ENCODE measurements at regions not wholly inside any gene's neighbourhood (a gene's known extent, or its start where the extent isn't known, plus 50 kb on each side); places are given as distances from the start of the nearest gene placed in this dataset.

DNA sequence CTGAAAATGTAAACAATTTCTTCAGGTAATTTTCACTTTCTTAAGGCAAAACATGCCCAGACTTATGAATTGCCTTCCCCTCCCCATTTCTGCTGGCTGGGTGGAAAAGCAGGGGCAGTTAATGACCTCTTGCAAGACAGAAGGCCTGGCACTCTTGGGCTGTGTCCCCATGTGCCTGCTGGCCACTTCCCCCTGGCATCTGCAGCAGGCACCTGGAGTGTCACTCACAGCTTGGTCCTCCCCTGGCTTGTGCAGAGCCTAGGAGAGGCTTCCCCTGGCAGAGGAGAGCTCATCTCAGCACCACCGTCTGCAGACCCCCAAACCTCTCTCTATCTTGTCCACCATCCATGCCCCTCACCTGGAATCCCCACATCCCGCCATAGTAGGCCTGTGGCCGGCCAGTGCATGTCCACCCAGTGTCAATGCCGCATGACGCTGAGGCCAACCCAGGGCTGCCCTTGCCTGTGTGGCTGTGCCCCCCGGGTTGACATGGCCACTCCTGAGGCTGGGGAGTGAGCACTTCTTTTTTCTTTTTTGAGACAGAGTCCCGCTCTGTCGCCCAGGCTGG is 83.5 kb upstream of the SLC22A23 start:
- Histone ChIP-seq H3F3A (ENCODE audit: insufficient read depth, low read length) (no peaks in the 10 kb centered on the region), H3K4me3 (ENCODE audit: low read length) (no peak overlapping the region), H3K79me2 (ENCODE audit: low read length) (no peaks in the 10 kb centered on the region), H4K20me1 (ENCODE audit: insufficient read depth, low read length) (no peaks in the 10 kb centered on the region), H3K9ac (ENCODE audit: low read length) (no peak overlapping the region), H3K9me2 (replicated peaks; ENCODE audit: insufficient read depth, low read length) (no peaks in the 10 kb centered on the region), H3K27me3 (replicated peaks; ENCODE audit: insufficient read depth, low read length) (no peaks in the 10 kb centered on the region), H3K9me3 (replicated peaks; ENCODE audit: insufficient read depth, low read length) (no peaks in the 10 kb centered on the region), H3K27ac (ENCODE audit: low read length) (no peak overlapping the region), H3K4me1 (ENCODE audit: low read length) (no peaks in the 10 kb centered on the region), H3K4me2 (ENCODE audit: low read depth, low read length) (no peak overlapping the region), H3K36me3 (replicated peaks; ENCODE audit: insufficient read depth, low read length) (no peaks in the 10 kb centered on the region), H2AFZ (ENCODE audit: low read length) (no peak overlapping the region)
- TF ChIP-seq EZH2phosphoT487 (IDR thresholded peaks at IDR 0.05; ENCODE audit: low read length) (no peak), EZH2 (optimal IDR thresholded peaks at IDR 0.05; ENCODE audit: low read depth, low read length) (no peak)
- TF ChIP-seq, protein P1, sequence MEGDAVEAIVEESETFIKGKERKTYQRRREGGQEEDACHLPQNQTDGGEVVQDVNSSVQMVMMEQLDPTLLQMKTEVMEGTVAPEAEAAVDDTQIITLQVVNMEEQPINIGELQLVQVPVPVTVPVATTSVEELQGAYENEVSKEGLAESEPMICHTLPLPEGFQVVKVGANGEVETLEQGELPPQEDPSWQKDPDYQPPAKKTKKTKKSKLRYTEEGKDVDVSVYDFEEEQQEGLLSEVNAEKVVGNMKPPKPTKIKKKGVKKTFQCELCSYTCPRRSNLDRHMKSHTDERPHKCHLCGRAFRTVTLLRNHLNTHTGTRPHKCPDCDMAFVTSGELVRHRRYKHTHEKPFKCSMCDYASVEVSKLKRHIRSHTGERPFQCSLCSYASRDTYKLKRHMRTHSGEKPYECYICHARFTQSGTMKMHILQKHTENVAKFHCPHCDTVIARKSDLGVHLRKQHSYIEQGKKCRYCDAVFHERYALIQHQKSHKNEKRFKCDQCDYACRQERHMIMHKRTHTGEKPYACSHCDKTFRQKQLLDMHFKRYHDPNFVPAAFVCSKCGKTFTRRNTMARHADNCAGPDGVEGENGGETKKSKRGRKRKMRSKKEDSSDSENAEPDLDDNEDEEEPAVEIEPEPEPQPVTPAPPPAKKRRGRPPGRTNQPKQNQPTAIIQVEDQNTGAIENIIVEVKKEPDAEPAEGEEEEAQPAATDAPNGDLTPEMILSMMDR (IDR thresholded peaks at IDR 0.05; ENCODE audit: low read length), result no peak
- DNase-seq, result no peak

DNA sequence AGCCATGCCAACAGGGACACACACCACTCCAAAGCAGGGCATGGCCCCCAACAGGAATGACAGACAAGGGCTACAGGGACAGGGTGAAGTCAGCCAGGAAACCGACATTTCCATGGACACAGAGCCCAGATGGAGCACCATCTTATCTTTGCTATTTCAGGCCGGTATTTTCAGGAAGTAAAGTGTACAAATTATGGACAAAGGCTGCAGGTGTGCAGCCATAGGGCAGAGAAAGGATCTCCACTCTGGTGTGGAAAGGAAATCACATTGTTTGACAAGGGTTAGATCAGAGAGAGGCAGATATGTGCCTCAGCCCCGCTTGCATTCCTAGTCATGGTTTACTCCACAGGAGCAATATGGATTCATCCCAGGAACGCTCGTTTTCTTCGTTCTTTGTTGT is 81.7 kb upstream of the SLC22A23 start:
- Histone ChIP-seq H3K4me3 (ENCODE audit: low read length) (no peak overlapping the region), H3K79me2 (ENCODE audit: low read length) (no peaks in the 10 kb centered on the region), H3K36me3 (replicated peaks; ENCODE audit: insufficient read depth, low read length) (no peaks in the 10 kb centered on the region), H3F3A (ENCODE audit: insufficient read depth, low read length) (no peaks in the 10 kb centered on the region), H3K27me3 (replicated peaks; ENCODE audit: insufficient read depth, low read length) (no peaks in the 10 kb centered on the region), H3K4me2 (ENCODE audit: low read depth, low read length) (no peak overlapping the region), H4K20me1 (ENCODE audit: insufficient read depth, low read length) (no peaks in the 10 kb centered on the region), H3K27ac (ENCODE audit: low read length) (no peak overlapping the region), H3K9me2 (replicated peaks; ENCODE audit: insufficient read depth, low read length) (no peaks in the 10 kb centered on the region), H3K9me3 (replicated peaks; ENCODE audit: insufficient read depth, low read length) (no peaks in the 10 kb centered on the region), H2AFZ (ENCODE audit: low read length) (no peak overlapping the region), H3K4me1 (ENCODE audit: low read length) (no peaks in the 10 kb centered on the region), H3K9ac (ENCODE audit: low read length) (no peak overlapping the region)
- TF ChIP-seq EZH2phosphoT487 (IDR thresholded peaks at IDR 0.05; ENCODE audit: low read length), result no peak
- TF ChIP-seq, protein P1 (IDR thresholded peaks at IDR 0.05; ENCODE audit: low read length), result no peak
- no peak for TF ChIP-seq EZH2 (optimal IDR thresholded peaks at IDR 0.05; ENCODE audit: low read depth, low read length)
- DNase-seq, result no peak

DNA sequence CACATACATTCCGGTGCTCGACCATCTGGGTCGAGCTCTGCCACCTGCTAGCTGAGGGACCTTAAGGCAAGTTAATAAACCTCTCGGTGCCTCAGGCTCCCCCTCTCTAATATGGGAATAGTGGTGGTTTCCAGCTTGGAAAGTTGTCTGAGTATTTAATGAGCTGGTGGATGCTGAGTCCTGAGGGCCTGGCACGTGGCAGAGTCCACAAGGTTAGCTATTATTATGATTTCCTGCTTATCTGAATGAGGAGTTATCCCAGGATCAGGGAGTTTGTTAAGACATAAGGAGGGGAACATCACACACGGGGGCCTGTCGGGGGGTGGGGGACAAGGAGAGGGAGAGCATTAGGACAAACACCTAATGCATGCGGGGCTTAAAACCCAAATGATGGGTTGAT is 80.1 kb upstream of the SLC22A23 start:
- Histone ChIP-seq H3K9me2 (replicated peaks; ENCODE audit: insufficient read depth, low read length) (no peaks in the 10 kb centered on the region), H3K4me3 (ENCODE audit: low read length) (no peak overlapping the region), H3K4me1 (ENCODE audit: low read length) (no peaks in the 10 kb centered on the region), H3K4me2 (ENCODE audit: low read depth, low read length) (no peak overlapping the region), H3K9ac (ENCODE audit: low read length) (no peak overlapping the region), H3K27ac (ENCODE audit: low read length) (no peak overlapping the region), H3K36me3 (replicated peaks; ENCODE audit: insufficient read depth, low read length) (no peaks in the 10 kb centered on the region), H3F3A (ENCODE audit: insufficient read depth, low read length) (no peaks in the 10 kb centered on the region), H3K79me2 (ENCODE audit: low read length) (no peaks in the 10 kb centered on the region), H4K20me1 (ENCODE audit: insufficient read depth, low read length) (no peaks in the 10 kb centered on the region), H3K27me3 (replicated peaks; ENCODE audit: insufficient read depth, low read length) (no peaks in the 10 kb centered on the region), H3K9me3 (replicated peaks; ENCODE audit: insufficient read depth, low read length) (no peaks in the 10 kb centered on the region), H2AFZ (ENCODE audit: low read length) (no peak overlapping the region)
- TF ChIP-seq EZH2phosphoT487 (IDR thresholded peaks at IDR 0.05; ENCODE audit: low read length) (no peak), EZH2 (optimal IDR thresholded peaks at IDR 0.05; ENCODE audit: low read depth, low read length) (no peak)
- TF ChIP-seq, protein P1 (IDR thresholded peaks at IDR 0.05; ENCODE audit: low read length), result no peak
- no peak for DNase-seq
